Stimulated activated CD4-positive, alpha-beta T cell treated with anti-CD3 and anti-CD28 coated beads, Interleukin-1b, Interleukin-23, amount 100 ng/mL, for 48 hours (primary cell): ENCODE measurements at regions not wholly inside any gene's neighbourhood (a gene's known extent, or its start where the extent isn't known, plus 50 kb on each side); places are given as distances from the start of the nearest gene placed in this dataset.

Source experiments
- DNase-seq: peaks from one replicate; pipeline ENCODE4 v3.0.0-alpha.2; 2020

DNA sequence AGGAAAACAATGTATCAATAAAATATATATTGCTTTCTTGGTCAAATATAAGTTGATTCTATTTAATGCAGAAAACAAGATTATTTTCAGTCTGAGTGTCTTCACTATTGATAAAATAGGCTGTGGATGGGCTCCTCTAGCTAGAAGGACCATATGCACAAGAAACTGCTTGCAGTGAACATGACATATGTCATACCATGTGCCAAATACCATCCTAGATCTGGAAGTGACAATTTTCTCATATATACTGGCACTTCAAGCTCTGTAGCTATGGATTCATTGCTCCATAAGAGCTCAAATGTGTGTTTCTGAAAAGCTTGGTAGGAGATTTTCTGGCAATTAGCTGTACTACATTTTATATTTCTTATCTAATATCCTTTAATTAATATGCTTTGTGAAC is 95.6 kb upstream of the CDH6 start:
- no peak for DNase-seq

DNA sequence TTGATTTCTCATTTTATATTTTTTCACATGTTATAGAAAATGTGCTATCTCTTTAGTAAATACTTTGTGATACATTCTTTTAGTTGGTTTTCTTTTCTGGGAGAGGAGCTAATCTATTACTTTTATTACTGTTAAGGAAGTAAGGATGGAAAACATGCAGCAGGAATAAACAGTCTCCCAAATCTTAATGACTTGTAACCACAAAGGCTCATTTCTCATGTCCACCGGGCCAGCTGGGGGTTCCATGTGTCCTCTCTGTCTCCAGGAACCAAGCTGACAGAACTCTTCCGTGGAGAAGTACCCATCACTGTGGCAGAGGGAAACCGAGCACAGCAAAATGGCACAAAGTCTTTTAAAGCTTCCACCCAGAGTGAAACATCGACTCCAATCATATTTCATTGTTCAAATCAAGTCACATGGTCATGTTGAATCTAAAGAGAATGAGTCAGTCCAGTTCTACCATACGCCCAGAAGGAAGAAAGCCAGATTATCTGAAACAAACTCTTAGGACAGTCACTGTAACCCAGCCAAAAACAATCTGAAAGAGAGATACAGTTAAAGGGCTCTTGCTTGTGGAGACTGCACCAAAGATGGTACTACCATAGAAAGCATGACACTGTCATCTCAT is 97.1 kb upstream of the CDH6 start:
- DNase-seq: no peak

DNA sequence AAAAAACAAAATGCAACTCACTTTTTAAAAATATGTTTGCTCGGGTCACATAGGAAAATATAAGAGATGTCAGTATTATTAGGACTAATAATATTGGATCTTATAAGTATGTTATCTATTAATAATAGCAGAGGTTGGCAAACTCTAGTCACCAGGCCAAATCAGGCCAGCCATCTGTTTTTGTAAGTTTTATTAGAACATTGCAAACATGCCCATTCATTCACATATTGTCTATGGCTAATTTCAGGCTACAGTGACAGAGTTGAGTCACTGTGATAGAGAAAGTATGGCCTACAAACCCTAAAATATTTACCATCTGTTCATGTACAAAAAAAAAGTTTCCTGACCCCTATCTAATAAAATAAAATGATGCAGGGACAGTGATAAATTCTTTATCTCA is 97.7 kb upstream of the CDH6 start:
- DNase-seq: no peak

DNA sequence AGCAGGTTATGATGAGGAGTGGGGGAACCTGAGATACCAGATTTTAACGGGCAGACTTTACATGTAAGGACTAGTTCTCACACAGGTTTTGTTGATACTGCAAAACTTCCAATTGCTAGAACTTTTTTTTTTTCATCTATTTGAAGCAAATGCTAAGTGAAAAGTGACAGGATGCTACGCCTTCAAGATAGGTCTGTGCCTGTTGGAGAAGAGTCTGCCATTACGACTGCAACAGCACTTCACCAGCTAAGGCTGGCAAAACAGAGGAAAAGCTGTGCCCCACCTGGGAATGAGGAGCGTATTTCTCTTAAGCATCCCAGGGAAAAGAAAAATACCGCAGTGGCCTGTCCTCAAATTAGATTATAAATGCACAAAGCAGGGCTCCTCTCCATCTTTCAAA is 102.0 kb upstream of the CDH6 start:
- no peak for DNase-seq

DNA sequence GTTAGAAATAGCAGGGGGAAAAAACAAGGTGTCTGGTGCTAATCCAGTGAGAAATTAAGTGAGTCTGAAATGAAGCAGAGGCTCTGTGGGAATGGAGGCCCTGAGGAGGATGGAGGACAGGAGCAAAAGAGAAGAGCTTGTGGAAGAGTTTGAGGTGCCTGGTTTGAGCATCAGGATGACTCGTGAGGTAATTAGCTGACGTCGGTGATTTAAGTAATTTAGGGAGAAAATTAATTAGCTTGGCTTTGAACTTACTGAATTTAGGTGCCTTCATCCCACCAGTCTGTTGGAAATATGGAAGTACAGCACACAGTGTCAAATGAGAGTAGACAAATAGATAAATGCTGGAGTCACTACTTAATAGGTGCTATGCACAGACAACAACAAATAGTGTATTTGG is 103.0 kb upstream of the CDH6 start:
- DNase-seq: no peak

DNA sequence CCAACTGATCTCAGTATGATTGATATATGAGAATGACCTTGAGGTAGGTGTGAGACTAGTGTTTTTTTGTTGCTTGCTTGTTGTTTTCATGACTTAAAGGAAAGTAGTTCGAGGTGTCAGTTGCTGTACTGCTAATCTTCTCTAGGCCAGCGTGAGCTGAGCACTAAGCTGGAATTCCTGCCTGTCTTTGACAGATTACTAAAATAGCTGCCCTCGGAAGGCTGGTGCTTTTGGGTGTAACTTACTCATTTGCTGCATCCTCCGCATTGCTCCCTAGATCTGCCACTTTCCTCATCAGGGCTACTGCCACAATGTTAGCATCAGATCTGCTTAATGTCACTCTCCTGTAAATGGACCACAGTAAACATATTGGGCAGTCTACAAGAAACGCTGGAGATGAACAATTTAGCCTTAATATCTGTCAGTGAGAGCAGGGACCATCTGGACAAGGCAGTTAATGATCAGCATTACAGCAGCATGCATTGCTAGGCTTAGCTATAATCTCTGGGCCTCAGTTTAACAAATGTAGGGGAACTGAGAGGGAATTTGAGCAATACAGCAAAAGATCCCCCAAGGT is 106.6 kb upstream of the CDH6 start:
- no peak for DNase-seq

DNA sequence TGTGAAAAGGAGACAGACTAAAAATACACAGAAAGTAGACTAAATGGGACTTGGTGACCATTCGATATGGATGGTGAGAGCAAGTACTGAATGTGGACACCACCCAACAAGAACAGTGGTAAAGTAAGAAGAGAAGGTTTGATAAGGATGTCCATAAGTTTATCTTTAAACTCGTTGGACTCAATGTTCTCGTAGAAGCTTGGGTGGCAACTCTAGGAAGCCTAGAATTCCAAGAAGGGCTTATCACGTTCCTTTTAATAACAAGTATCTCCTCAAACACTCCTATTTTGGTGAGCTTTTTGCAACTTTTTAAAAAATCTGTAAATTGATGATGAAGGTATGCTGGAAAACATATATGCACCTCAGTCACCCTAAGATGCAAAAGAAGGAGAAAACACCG is 108.6 kb upstream of the CDH6 start:
- no peak for DNase-seq

DNA sequence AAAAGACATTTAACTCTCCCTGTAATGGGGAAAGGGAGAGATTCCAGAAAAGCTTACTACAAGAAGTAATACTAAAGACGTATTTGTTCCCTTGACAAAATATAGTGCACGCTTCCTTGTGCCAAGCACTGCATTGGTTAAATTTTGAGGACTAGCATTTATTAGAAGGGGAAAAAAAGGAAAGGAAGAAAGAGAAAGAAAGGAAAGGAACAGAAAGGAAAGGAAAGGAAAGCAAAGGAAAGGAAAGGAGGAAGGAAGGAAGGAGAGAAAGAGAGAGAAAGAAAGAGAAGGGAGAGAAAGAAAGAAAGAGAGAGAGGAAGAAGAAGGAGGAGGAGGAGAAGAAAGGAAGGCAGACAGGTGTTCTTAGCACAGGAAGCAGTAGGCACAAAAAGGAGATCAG is 110.1 kb upstream of the CDH6 start:
- no peak for DNase-seq

DNA sequence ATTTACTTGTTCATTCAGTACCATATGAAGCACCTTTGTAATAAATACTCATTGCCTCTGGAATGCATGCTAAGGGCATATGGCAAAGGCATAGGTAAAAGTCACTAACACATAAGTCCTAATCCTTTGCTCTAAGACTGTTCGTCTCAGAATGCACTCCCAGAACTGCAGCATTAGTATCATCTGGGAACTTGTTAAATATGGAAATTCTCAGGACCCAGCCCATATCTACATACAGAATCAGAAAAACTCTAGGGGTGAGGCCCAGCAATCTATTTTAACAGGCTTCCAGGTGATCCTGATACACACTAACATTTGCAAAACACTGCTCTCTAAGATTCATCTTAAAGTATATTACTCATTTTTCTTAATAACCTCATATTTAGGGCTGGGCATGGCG is 113.8 kb upstream of the CDH6 start:
- no peak for DNase-seq

DNA sequence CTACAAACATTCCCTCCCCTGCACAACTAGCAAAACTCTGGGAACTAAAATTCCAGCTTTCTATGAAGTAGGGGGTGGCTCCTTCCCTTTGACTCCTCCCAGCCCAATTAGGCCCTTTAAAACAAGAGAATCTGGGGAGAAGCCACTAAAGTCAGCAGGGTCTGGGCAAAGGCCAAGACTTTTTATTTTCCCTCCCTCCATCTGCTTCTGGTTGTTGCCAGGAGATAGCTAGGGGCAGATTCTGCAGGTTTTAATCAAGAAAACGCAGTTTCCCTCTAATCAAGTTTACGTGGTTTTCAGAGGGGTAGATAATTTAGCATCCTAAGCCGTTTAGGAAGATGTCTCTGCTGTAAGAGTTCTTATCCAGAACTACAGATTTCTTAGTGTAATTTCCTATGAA is 114.5 kb upstream of the CDH6 start:
- DNase-seq: no peak

DNA sequence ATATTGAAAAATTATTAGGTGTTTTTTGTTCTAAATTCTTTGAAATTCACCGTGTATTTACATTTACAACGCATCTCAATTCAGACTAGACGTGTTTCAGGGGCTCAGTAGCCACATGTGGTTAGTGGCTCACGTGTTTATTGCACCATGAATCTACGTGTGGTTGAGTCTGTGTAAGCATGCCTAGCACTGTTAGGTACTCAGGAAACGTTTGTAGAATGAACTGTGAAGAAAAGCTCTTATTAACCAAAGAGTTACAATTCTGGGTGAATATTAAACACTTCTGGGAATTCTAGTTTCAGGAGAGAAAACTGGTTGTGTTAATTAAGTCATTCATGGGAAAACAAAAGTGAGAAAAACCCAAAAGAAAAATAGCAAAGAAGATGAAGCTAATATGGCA is 117.5 kb upstream of the CDH6 start:
- DNase-seq: no peak

DNA sequence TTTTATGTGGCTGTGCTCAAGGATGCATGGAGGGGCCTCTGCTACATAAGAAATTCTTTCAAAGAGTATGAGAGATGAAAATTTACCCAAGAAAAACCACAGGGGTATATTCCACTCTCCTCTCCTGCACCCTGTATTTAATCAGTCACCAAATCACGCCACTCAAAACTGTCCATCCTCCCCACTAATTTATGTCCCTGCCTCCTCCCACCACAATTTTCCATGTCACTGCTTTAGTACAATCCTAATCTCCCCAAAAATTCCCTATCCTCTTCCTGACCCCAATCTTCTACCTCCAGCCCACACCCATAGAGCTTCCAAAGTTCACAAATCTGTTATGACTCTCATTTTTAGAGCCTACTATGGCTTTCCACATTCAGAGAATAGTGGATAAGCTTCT is 125.2 kb upstream of the CDH6 start:
- no peak for DNase-seq

DNA sequence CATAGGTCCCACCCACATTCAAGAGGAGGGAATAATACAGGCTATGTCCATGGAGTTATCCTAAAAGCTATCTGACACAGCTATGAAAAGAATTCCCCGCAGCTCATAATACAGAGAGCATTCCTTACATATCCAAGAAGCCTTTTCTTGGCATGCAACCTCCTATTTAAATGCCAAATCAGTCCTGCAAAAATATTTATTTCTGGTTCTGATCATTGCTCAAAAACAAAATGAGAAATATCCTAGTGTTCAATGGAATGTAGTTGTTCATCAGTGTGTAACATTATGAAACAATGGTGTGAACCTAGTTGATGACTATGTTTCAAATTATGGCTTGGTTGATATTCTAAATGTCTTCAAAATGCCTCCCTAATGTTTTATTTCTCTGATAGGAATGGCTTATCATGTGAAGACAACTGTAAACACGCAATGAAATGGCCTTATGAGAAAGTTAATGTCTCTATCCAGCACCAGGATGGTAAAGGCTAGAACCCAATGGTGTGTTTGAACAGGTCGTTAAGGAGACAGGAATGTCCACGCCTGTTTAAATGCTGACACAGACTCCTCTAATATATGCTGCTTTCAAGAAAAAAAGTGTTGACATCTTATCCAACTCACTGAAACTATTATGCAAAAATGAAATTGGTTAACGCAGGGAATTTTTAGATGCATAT is 126.7 kb upstream of the CDH6 start:
- no peak for DNase-seq

DNA sequence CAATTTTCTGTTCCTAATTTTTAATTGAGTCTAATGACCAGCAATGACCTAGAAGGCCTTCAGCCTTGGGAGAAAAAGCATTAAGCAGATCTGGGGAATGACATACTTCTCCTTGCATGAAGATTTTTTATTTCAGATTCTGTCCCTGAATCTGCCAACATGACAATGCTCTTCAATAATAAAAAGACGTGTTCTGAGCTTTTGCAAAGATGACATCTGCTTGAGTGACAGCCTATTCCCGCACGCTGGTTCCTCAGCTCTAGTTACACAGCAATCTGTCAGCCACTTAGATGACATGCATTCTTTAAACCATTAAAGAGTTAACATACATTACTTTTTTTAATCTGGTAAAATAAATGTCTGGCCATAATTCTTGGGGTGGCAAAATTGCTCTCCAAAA is 129.3 kb upstream of the CDH6 start:
- no peak for DNase-seq

DNA sequence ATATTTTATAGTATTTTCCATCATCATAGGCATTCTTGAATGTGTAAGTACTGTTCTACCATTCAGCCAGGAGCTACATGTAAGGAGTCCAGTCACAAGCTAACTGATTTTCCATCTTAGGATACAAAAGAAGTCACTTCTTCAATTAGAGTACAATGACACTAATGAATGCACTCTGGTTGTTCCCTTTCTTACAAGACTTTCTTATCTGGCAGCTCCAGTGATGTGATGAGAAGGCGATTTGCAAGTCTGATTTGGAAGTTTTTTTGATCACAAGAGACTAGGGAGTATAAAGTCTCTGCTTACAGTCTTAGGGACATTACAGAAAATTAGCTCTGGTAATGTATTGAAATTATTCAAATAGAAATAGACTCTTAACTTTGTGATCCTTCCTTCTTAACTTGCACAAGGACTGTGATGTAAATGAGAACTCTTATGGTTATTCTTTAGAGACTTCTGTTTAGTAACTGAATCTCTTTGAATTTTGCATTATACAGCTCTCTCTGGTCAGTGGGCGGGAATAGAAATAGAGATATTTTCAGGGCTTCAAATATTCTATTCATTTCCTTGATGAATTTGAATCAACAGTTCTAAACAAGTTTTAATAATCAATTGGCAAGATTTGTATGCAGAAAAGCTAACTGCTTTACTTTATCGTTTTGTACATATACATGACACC is 130.4 kb upstream of the CDH6 start:
- DNase-seq: no peak

DNA sequence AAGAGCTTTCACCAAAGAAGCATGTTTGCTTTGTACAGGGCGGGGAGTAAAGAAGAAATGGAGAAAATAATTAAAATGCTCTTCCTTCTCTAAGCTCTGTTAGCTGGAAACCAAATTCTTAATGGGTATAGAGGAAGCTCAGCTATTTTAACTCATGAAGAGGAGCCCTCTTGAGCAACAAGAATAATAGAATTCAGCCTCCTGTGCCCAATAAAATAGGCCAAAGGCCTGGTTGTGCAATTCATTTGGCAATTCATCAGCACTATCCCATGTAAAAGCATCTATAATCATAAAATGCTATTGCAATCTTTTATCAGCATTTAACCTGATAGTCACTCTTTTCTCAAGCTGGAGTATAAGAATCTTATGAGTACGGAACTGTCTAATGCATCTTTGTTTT is 133.6 kb upstream of the CDH6 start:
- no peak for DNase-seq

DNA sequence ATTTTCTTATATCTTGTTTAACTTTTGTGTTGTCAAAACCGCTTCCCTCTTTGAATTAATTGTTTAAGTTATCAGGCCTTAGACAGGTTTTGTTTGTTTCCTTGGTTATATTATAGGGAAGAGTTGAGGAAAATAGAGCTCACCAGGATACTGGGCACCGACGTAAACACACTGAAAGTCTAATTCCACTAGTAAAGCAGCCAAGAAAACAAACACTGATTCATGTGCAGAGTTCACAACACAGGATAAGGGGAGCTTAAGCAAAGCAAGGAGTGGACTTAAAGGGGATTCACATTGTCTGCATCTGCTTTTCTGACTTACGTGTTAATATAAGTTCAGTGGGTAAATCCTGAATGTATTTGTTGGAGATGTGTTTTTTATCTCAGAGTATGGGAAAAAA is 139.0 kb upstream of the CDH6 start:
- no peak for DNase-seq

DNA sequence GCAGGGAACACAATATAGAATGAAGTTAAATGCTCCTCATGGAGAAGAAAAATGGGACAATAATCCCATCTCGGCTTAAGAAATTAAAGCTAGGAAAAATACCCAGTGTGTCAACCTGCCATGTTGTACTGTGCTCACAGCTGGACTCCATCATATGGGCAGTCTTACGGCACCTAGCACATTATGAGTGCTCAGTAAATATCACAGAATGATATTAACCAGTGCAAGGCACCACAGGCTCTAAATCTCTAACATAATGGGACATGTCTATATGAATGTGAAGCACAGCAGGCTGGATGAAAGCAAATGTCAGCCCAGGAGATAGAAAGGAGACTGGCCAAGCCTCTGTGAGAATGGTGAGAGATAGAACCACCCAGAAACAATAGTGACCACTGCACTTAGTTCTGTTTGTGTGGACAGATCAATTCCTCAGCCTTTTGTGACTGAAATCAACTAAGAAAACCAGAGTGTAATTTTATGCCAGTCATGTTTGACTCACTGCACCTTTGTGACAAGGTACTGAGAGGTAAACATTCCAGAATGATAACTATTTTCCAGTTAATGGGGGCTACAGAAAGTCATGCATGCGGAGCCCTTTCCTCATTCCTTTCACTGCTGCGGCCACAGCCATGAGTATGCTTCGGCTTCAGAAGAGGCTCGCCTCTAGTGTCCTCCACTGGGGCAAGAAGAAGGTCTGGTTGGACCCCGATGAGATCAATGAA is 140.4 kb upstream of the CDH6 start:
- DNase-seq: no peak

DNA sequence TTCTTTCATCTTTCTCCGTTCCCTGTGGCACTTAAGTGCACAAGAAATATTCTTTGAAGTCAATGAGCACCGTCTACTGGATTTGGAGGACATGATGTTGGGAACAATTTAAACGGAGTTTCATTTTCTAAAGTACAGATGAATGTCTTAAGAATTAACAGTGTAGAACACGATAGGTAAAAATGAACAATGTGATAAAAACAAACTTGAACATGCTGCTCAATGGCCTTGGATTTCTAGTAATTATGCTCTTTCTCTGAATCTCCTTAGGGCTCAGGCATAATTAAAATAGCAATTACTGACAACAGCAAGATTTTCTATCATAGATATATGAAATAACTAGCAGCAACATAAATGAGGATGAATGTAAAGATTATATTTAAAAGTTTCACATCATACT is 142.2 kb upstream of the CDH6 start:
- DNase-seq: no peak

DNA sequence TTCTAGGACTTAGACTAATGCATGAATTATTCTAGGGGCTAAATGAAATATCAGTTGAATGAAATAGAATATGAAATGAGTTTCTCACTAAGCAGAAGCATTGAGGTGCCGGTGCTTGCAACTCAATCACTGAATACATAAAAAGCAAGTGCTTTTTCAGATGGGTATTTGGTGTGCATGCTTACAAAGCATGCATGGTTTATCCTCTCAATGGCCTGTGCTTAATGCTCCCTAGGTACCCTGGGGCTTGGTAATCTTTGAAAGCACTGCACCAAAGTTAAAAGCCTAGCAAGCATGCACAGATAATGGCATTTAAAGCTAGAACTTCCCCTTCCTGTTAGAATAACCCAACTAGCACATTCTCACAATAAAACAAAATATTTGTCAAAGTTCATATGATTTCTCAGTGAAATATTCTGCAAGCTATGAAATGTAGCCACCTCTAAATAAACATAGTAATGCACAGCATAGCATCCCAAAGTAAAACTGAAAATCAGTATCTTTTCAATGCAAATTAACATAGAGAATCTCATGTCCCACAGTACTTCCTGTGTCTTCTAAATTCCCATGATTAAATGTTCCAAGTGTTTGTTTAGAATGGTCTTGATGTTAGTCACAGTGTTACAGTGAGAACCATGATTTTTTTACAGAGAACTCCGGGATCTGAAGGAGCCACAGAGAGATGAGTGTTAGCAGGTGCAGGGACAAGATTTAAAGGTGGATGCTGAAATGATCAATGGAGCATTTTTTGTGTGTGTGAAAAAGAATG is 143.4 kb upstream of the CDH6 start:
- no peak for DNase-seq

DNA sequence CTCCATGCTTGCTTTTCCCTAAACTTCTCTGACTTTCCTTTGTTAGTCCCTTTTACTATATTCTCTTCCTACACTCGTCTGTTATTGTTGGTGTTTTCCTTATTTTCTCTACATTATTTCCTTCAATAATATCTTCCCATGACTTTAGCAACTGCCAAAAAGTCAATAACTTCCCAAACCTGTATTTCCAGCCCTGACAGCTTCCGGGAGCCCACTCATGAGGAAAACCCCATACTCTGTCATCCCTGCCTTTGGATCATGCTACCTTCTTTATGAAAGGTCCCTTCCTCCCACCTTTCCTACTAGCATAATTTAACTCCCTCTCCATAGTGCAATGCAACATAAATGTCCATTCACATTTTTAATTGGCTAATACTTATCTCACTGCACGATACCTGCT is 144.0 kb upstream of the CDH6 start:
- no peak for DNase-seq

DNA sequence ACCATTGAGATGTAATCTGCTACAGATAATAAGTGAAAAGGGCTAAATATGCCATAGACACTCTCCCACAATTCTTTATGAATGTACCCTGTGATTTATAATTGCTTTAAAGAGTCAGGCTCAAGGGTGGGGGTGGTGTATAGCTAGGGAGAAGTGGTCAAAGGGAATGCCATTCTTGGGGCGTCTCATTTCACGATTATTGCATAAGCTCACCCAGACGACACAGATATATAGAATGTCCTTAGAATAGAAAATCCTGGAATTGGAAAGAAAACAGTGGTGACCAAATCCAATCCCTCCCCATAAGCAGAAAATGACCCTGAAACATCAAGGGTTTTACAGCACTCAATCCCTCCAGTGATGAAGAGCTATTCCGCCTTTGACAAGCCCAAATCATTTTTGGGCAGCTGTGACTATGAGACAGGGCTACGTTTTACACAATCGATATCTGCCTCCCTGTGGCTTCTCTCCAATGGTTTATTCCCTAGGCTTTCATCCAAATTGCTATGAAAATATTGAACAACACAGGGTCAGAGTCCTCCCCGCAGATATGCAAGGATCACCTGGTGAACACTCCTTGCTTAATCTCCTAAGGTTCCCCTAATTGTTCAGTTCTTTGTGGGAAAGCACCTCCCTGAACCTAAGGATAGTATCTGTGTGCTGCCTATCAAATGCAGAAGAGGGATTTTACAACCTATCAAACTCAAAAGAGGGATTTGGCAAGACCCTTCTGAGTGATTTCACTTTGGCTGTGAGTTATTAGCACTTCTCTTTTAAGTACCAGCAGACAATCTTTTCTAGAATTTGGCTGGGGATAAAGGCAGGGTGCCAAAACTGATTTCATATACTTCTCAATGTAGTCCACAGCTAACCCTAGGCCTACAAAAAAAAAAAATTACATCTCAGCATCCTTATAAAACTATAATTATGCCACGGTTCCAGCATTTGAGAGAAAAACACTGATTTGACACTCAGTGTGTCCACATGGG is 144.9 kb upstream of the CDH6 start:
- DNase-seq: no peak
